Prostate gland (tissue), 2 donors: ENCODE measurements at regions not wholly inside any gene's neighbourhood (a gene's known extent, or its start where the extent isn't known, plus 50 kb on each side); places are given as distances from the start of the nearest gene placed in this dataset.

Source experiments
- DNase-seq: peaks from one replicate; pipeline ENCODE4 v3.0.0-alpha.2; 2019; ENCODE audit warnings: low spot score
- H3K27ac ChIP-seq, 2 donors: fragments of 200-600 bp; sonication (generic); 2 replicates each; pipeline ENCODE4 v1.5.1; 2017 to 2019
- H3K27me3 ChIP-seq: fragments of 200-600 bp; sonication (generic); replicated peaks from 2 replicates; pipeline ENCODE4 v1.5.1; 2019; ENCODE audit not compliant: insufficient read depth
- H3K36me3 ChIP-seq, 2 donors: fragments of 200-600 bp; sonication (generic); 1 replicate in 1 of 2; 2 replicates in 1 of 2; pipeline versions ENCODE4 v1.5.1 to v1.8.1; 2017 to 2019
- H3K4me1 ChIP-seq: fragments of 200-600 bp; sonication (generic); replicated peaks from 2 replicates; pipeline ENCODE4 v1.5.1; 2019
- H3K4me3 ChIP-seq, 2 donors: fragments of 200-600 bp; sonication (generic); 2 replicates each; pipeline ENCODE4 v1.5.1; 2017 to 2019
- H3K9me3 ChIP-seq: fragments of 200-600 bp; sonication (generic); 2 replicates; pipeline ENCODE4 v1.5.1; 2017
- POLR2A ChIP-seq: fragments of 450-650 bp; IDR thresholded peaks from one replicate; pipeline ENCODE4 v1.6.1; 2016; ENCODE audit warnings: antibody characterized with exemption, mild to moderate bottlenecking
- POLR2AphosphoS5 ChIP-seq: sonication (generic); formaldehyde crosslinking; IDR thresholded peaks from one replicate; pipeline ENCODE4 v1.6.1; 2017; ENCODE audit warnings: antibody characterized with exemption
- WGBS: methylation state at CpG from one replicate; pipeline ENCODE4 v1.1.5; 2018; 5-methylcytosine and 5-hydroxymethylcytosine counted together
- intact Hi-C: fragments of 100-400 bp; cut with DNase I; formaldehyde crosslinking; loops from one replicate; pipeline ENCODE4 v1.14.2; 2022
- TF ChIP-seq, protein P1 (sequence below), 4 experiments: fragments of 200-600 bp in 2 of 4; fragments of 450-650 bp in 2 of 4; sonication (generic) in 2 of 4; IDR thresholded peaks; 1 replicate in 3 of 4; 2 replicates in 1 of 4; pipeline ENCODE4 v1.5.1; 2016 to 2019; ENCODE audit warnings: antibody characterized with exemption in 4 of 4, mild to moderate bottlenecking in 2 of 4, moderate library complexity in 2 of 4

GRCh38 chr3:168604767-168605166 lies 509.0 kb upstream of the GOLIM4 start:
- Histone ChIP-seq H3K9me3 (no peaks in the 10 kb centered on the region), H3K27me3 (no peaks in the 10 kb centered on the region), H3K27ac (no peak overlapping the region), H3K36me3 (no peaks in the 10 kb centered on the region), H3K4me1 (no peaks in the 10 kb centered on the region), H3K4me3 (no peak overlapping the region)
- intact Hi-C loops: no loop called here
- WGBS: 88% methylated on average over 3 of the region's 3 CpGs
- TF ChIP-seq, protein P1, sequence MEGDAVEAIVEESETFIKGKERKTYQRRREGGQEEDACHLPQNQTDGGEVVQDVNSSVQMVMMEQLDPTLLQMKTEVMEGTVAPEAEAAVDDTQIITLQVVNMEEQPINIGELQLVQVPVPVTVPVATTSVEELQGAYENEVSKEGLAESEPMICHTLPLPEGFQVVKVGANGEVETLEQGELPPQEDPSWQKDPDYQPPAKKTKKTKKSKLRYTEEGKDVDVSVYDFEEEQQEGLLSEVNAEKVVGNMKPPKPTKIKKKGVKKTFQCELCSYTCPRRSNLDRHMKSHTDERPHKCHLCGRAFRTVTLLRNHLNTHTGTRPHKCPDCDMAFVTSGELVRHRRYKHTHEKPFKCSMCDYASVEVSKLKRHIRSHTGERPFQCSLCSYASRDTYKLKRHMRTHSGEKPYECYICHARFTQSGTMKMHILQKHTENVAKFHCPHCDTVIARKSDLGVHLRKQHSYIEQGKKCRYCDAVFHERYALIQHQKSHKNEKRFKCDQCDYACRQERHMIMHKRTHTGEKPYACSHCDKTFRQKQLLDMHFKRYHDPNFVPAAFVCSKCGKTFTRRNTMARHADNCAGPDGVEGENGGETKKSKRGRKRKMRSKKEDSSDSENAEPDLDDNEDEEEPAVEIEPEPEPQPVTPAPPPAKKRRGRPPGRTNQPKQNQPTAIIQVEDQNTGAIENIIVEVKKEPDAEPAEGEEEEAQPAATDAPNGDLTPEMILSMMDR (IDR thresholded peaks at IDR 0.05): no peak
- TF ChIP-seq POLR2AphosphoS5 (no peak), POLR2A (no peak)
- DNase-seq: no peak

GRCh38 chr3:168598250-168598649 lies 502.5 kb upstream of the GOLIM4 start:
- DNase-seq: no peak
- Histone ChIP-seq H3K27ac (no peak overlapping the region), H3K27me3 (no peaks in the 10 kb centered on the region), H3K9me3 (no peaks in the 10 kb centered on the region), H3K4me1 (no peaks in the 10 kb centered on the region), H3K4me3 (no peak overlapping the region), H3K36me3 (no peaks in the 10 kb centered on the region)
- 95% methylated on average over 2 of the region's 2 CpGs for WGBS
- intact Hi-C loops: no loop called here
- TF ChIP-seq, protein P1 (IDR thresholded peaks at IDR 0.05): no peak
- TF ChIP-seq POLR2A: no peak

- H3K36me3 ChIP-seq: no peaks in the 10 kb centered on the region
- no peaks in the 10 kb centered on the region for H3K27me3 ChIP-seq
- intact Hi-C loops: no loop called here
- DNase-seq: no peak
- no peaks in the 10 kb centered on the region for H3K9me3 ChIP-seq
- H3K4me3 ChIP-seq: no peak overlapping the region
- H3K4me1 ChIP-seq: no peaks in the 10 kb centered on the region
- no peak for TF ChIP-seq POLR2A
- TF ChIP-seq POLR2AphosphoS5: no peak
- TF ChIP-seq, protein P1 (IDR thresholded peaks at IDR 0.05): no peak
- no peak overlapping the region for H3K27ac ChIP-seq
- 81% methylated on average over 1 of the region's 1 CpG for WGBS
Observed at GRCh38 chr3:168596175-168596823, 500.6 kb upstream of the GOLIM4 start.

DNA sequence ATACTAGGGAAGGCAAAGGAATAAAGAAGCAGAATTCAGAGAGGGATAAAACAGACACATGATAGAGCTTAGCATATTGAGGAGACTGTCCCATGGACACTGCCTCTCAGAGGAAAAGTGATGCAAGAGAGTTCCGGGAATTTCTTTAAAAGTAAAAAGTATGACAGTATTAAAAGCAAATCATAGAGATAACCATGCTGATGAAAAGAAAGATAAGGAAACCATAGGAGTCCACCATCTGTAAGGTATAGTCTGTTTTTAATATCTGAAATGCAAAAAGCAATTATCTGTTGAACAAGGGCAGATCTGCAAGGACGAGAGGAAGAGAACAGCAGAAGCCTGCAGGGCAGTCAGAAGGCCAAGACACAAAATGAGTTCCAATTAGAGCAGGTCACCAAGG lies 495.9 kb upstream of the GOLIM4 start:
- Histone ChIP-seq H3K4me1 (no peaks in the 10 kb centered on the region), H3K9me3 (no peaks in the 10 kb centered on the region), H3K36me3 (no peaks in the 10 kb centered on the region), H3K4me3 (no peak overlapping the region), H3K27ac (no peak overlapping the region), H3K27me3 (no peaks in the 10 kb centered on the region)
- WGBS: 90% methylated on average over 2 of the region's 2 CpGs
- no peak for TF ChIP-seq POLR2AphosphoS5
- TF ChIP-seq, protein P1 (IDR thresholded peaks at IDR 0.05): no peak
- no peak for TF ChIP-seq POLR2A
- intact Hi-C loops: no loop called here
- no peak for DNase-seq

GRCh38 chr3:168589376-168589775 lies 493.7 kb upstream of the GOLIM4 start:
- Histone ChIP-seq H3K27ac (no peak overlapping the region), H3K9me3 (no peaks in the 10 kb centered on the region), H3K27me3 (no peaks in the 10 kb centered on the region), H3K36me3 (no peaks in the 10 kb centered on the region), H3K4me1 (no peaks in the 10 kb centered on the region), H3K4me3 (no peak overlapping the region)
- no peak for DNase-seq
- intact Hi-C loops: no loop called here
- no peak for TF ChIP-seq POLR2AphosphoS5
- TF ChIP-seq, protein P1 (IDR thresholded peaks at IDR 0.05): no peak
- no peak for TF ChIP-seq POLR2A
- WGBS: 92% methylated on average over 3 of the region's 3 CpGs
